Tibial artery (tissue), 4 donors: ENCODE measurements at regions not wholly inside any gene's neighbourhood (a gene's known extent, or its start where the extent isn't known, plus 50 kb on each side); places are given as distances from the start of the nearest gene placed in this dataset.

Experiments used
- DNase-seq, 2 donors: peaks; one replicate each; pipeline ENCODE4 v3.0.0-alpha.2; 2019
- H3K27ac ChIP-seq, 2 donors: fragments of 200-600 bp; sonication (generic) in 1 of 2; 1 replicate in 1 of 2; 2 replicates in 1 of 2; pipeline ENCODE4 v1.5.1; 2018 to 2019; ENCODE audit warnings: mild to moderate bottlenecking in 1 of 2
- H3K27me3 ChIP-seq, 2 donors: fragments of 200-600 bp; sonication (generic) in 1 of 2; one replicate each; pipeline versions ENCODE4 v1.5.1 to v1.6.0; 2016 to 2019
- H3K36me3 ChIP-seq, 3 donors: fragments of 200-600 bp; sonication (generic) in 2 of 3; one replicate each; pipeline ENCODE4 v1.5.1; 2016 to 2019; ENCODE audit warnings: mild to moderate bottlenecking in 2 of 3
- H3K4me1 ChIP-seq, 4 donors: fragments of 200-600 bp; sonication (generic) in 2 of 4; 1 replicate in 3 of 4; 2 replicates in 1 of 4; pipeline ENCODE4 v1.5.1; 2016 to 2019
- H3K4me3 ChIP-seq, 2 donors: fragments of 200-600 bp; sonication (generic) in 1 of 2; 1 replicate in 1 of 2; 2 replicates in 1 of 2; pipeline ENCODE4 v1.5.1; 2018 to 2019; ENCODE audit warnings: mild to moderate bottlenecking in 2 of 2
- H3K9me3 ChIP-seq, 3 donors: fragments of 200-600 bp; sonication (generic) in 1 of 3; one replicate each; pipeline ENCODE4 v1.5.1; 2016 to 2019
- CTCF ChIP-seq, 2 experiments: fragments of 200-600 bp in 1 of 2; fragments of 450-650 bp in 1 of 2; IDR thresholded peaks; one replicate each; pipeline ENCODE4 v1.5.1; 2017 to 2019; ENCODE audit warnings: antibody characterized with exemption in 2 of 2, mild to moderate bottlenecking in 1 of 2, moderate library complexity in 1 of 2
- intact Hi-C: fragments of 100-400 bp; cut with DNase I; formaldehyde crosslinking; loops from one replicate; pipeline ENCODE4 v1.15.0; 2023; ENCODE audit warnings: low total_unique reads

- no peak overlapping the region for H3K4me3 ChIP-seq
- intact Hi-C loops: no loop called here
- H3K4me1 ChIP-seq: peaks cover 0 to 23% (median 15%) of the 10 kb centered on the region in 4 donors
- TF ChIP-seq CTCF (IDR thresholded peaks at IDR 0.05): no peak
- H3K27me3 ChIP-seq: no peaks in the 10 kb centered on the region
- no peak for DNase-seq
- no peak overlapping the region for H3K27ac ChIP-seq
- H3K9me3 ChIP-seq: no peaks in the 10 kb centered on the region
- H3K36me3 ChIP-seq: no peaks in the 10 kb centered on the region
Observed at GRCh38 chr6:150667359-150667758, 67.7 kb downstream of the PLEKHG1 start.

- H3K4me1 ChIP-seq: peaks cover 0 to 23% (median 15%) of the 10 kb centered on the region in 4 donors
- H3K27me3 ChIP-seq: no peaks in the 10 kb centered on the region
- peak; percentile 93 to 96 for DNase-seq
- H3K4me3 ChIP-seq: no peak overlapping the region
- intact Hi-C loops: no loop called here
- no peak for TF ChIP-seq CTCF (IDR thresholded peaks at IDR 0.05)
- H3K36me3 ChIP-seq: no peaks in the 10 kb centered on the region
- no peaks in the 10 kb centered on the region for H3K9me3 ChIP-seq
- H3K27ac ChIP-seq: no peak overlapping the region
Observed at GRCh38 chr6:150667977-150668716, 68.5 kb downstream of the PLEKHG1 start.

- no peaks in the 10 kb centered on the region for H3K9me3 ChIP-seq
- intact Hi-C loops: no loop called here
- TF ChIP-seq CTCF (IDR thresholded peaks at IDR 0.05): no peak
- H3K4me3 ChIP-seq: no peak overlapping the region
- H3K27ac ChIP-seq: peak overlapping the region in 1 of 2 donors; percentile 30
- no peaks in the 10 kb centered on the region for H3K36me3 ChIP-seq
- H3K27me3 ChIP-seq: no peaks in the 10 kb centered on the region
- DNase-seq: no peak
- peaks cover 0 to 23% (median 15%) of the 10 kb centered on the region in 4 donors for H3K4me1 ChIP-seq
Observed at GRCh38 chr6:150668900-150669302, 69.2 kb downstream of the PLEKHG1 start.

- no peaks in the 10 kb centered on the region for H3K36me3 ChIP-seq
- H3K4me3 ChIP-seq: no peak overlapping the region
- no peak for TF ChIP-seq CTCF (IDR thresholded peaks at IDR 0.05)
- no peak for DNase-seq
- intact Hi-C loops: no loop called here
- H3K9me3 ChIP-seq: no peaks in the 10 kb centered on the region
- peaks cover 0 to 23% (median 15%) of the 10 kb centered on the region in 4 donors for H3K4me1 ChIP-seq
- H3K27me3 ChIP-seq: no peaks in the 10 kb centered on the region
- no peak overlapping the region for H3K27ac ChIP-seq
Observed at GRCh38 chr6:150670311-150670710, 70.6 kb downstream of the PLEKHG1 start.

GRCh38 chr6:150672800-150673199 lies 73.1 kb downstream of the PLEKHG1 start:
- H3K27ac ChIP-seq: no peak overlapping the region
- H3K36me3 ChIP-seq: no peaks in the 10 kb centered on the region
- H3K4me1 ChIP-seq: peaks cover 0 to 19% (median 11%) of the 10 kb centered on the region in 4 donors
- intact Hi-C loops: no loop called here
- TF ChIP-seq CTCF (IDR thresholded peaks at IDR 0.05): no peak
- H3K4me3 ChIP-seq: no peak overlapping the region
- H3K9me3 ChIP-seq: no peaks in the 10 kb centered on the region
- no peak for DNase-seq
- no peaks in the 10 kb centered on the region for H3K27me3 ChIP-seq
